AG08395 (cell line): ENCODE measurements at regions not wholly inside any gene's neighbourhood (a gene's known extent, or its start where the extent isn't known, plus 50 kb on each side); places are given as distances from the start of the nearest gene placed in this dataset.
A peak's percentile ranks its signal among the peaks of the same experiment; 100 is the strongest.
"Not testable (repeated sequence)": the region's sequence is repeated elsewhere in the genome, so short reads cannot be mapped to it uniquely, and the experiment has no call there.

ENCODE experiments used
- DNase-seq: peaks from one replicate; pipeline ENCODE4 v3.0.0; 2012; ENCODE audit warnings: mixed read lengths, low spot score

GRCh38 chr4:177242651-177243286 is 66.9 kb upstream of the NEIL3 start:
- DNase-seq: no peak

- peak; percentile 31 for DNase-seq
Measured at GRCh38 chr4:177246641-177247584, 62.8 kb upstream of the NEIL3 start.

- peak; percentile 71 for DNase-seq
Measured at GRCh38 chr4:177250056-177250696, 59.5 kb upstream of the NEIL3 start.

GRCh38 chr4:177251237-177251636 is 58.4 kb upstream of the NEIL3 start:
- DNase-seq: no peak

GRCh38 chr4:177255359-177255758 is 54.3 kb upstream of the NEIL3 start:
- no peak for DNase-seq

GRCh38 chr4:177256950-177257349 is 52.7 kb upstream of the NEIL3 start:
- no peak for DNase-seq

GRCh38 chr4:177259466-177259865 is 50.2 kb upstream of the NEIL3 start:
- not testable (repeated sequence) for DNase-seq
